Type B pancreatic cell (in vitro differentiated cells): ENCODE measurements at regions not wholly inside any gene's neighbourhood (a gene's known extent, or its start where the extent isn't known, plus 50 kb on each side); places are given as distances from the start of the nearest gene placed in this dataset.

ENCODE experiments used
- DNase-seq: peaks from one replicate; pipeline ENCODE4 v3.0.0; 2021; ENCODE audit warnings: mixed read lengths; ENCODE audit not compliant: unreplicated experiment; ENCODE audit errors: extremely low spot score
- H3K27ac Mint-ChIP-seq: 2 replicates; pipeline ENCODE4 v1.8.0; 2021; ENCODE audit warnings: mild to moderate bottlenecking, mixed read lengths
- H3K27me3 Mint-ChIP-seq: 2 replicates; pipeline ENCODE4 v1.8.0; 2021; ENCODE audit warnings: mixed read lengths
- H3K36me3 Mint-ChIP-seq: 2 replicates; pipeline ENCODE4 v1.8.0; 2021; ENCODE audit warnings: mixed read lengths
- H3K4me1 Mint-ChIP-seq: one replicate; pipeline ENCODE4 v1.8.0; 2021; ENCODE audit warnings: mixed read lengths; ENCODE audit not compliant: unreplicated experiment
- H3K4me3 Mint-ChIP-seq: 2 replicates; pipeline ENCODE4 v1.8.0; 2021; ENCODE audit warnings: mild to moderate bottlenecking, mixed read lengths
- H3K9me3 Mint-ChIP-seq: 2 replicates; pipeline ENCODE4 v1.8.0; 2021; ENCODE audit warnings: mixed read lengths
- TF ChIP-seq, protein P1 (sequence below): fragments of 200-600 bp; sonication (generic); conservative IDR thresholded peaks from 2 replicates; pipeline ENCODE4 v1.5.0; 2021; ENCODE audit warnings: antibody characterized with exemption, mild to moderate bottlenecking

GRCh38 chr18:38575023-38575422, 1009.4 kb upstream of the CELF4 start:
- no peaks in the 10 kb centered on the region for H3K4me1 Mint-ChIP-seq
- H3K36me3 Mint-ChIP-seq: no peaks in the 10 kb centered on the region
- TF ChIP-seq, protein P1, sequence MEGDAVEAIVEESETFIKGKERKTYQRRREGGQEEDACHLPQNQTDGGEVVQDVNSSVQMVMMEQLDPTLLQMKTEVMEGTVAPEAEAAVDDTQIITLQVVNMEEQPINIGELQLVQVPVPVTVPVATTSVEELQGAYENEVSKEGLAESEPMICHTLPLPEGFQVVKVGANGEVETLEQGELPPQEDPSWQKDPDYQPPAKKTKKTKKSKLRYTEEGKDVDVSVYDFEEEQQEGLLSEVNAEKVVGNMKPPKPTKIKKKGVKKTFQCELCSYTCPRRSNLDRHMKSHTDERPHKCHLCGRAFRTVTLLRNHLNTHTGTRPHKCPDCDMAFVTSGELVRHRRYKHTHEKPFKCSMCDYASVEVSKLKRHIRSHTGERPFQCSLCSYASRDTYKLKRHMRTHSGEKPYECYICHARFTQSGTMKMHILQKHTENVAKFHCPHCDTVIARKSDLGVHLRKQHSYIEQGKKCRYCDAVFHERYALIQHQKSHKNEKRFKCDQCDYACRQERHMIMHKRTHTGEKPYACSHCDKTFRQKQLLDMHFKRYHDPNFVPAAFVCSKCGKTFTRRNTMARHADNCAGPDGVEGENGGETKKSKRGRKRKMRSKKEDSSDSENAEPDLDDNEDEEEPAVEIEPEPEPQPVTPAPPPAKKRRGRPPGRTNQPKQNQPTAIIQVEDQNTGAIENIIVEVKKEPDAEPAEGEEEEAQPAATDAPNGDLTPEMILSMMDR: no peak
- no peak for DNase-seq
- no peaks in the 10 kb centered on the region for H3K27me3 Mint-ChIP-seq
- no peak overlapping the region for H3K27ac Mint-ChIP-seq
- peaks cover 4% of the 10 kb centered on the region for H3K9me3 Mint-ChIP-seq
- H3K4me3 Mint-ChIP-seq: no peak overlapping the region

GRCh38 chr18:38572554-38573111, 1007.0 kb upstream of the CELF4 start:
- TF ChIP-seq, protein P1: no peak
- H3K36me3 Mint-ChIP-seq: no peaks in the 10 kb centered on the region
- H3K4me1 Mint-ChIP-seq: no peaks in the 10 kb centered on the region
- H3K27ac Mint-ChIP-seq: no peak overlapping the region
- no peak for DNase-seq
- no peak overlapping the region for H3K4me3 Mint-ChIP-seq
- H3K9me3 Mint-ChIP-seq: peaks cover 4% of the 10 kb centered on the region
- no peaks in the 10 kb centered on the region for H3K27me3 Mint-ChIP-seq

DNA sequence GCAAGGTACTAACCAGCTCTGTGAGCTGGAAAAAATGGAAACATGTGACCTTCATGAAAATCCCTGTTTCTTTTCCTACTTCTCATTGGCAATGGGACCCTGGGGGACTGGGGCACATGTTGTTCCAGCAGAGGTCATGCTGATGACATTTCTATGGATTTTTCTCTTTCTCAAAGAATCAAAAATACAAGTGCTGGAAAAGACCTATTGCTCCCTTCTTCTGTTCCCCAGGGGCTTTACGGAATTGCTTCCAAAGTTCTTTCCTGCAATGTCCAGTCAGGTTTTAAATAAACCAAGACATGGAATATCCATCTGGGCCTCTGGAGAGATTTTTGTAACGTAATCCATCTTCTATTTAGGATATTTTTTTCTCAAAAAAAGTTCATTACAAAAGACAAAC, 1006.1 kb upstream of the CELF4 start:
- Mint-ChIP-seq H3K9me3 (peaks cover 4% of the 10 kb centered on the region), H3K27me3 (peaks cover 3% of the 10 kb centered on the region), H3K27ac (no peak overlapping the region), H3K4me3 (no peak overlapping the region), H3K36me3 (no peaks in the 10 kb centered on the region), H3K4me1 (no peaks in the 10 kb centered on the region)
- TF ChIP-seq, protein P1: no peak
- no peak for DNase-seq

DNA sequence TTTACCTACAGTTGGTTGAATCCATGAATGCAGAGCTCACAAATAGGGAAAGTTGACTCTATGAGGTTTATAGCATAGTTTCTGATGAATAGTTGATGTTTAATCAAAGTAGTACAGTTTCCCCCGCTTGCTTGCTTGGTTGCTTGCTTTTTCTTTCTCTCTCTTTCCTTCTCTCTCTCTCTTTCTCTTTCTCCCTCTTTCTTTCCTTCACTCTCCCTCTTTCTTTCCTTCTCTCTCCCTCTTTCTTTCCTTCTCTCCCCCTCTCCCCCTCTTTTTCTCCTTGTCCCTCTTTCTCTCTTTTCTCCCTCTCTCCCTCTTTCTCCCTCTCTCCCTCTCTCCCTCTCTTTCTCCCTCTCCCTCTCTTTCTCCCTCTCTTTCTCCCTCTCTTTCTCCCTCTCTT, 999.9 kb upstream of the CELF4 start:
- H3K27me3 Mint-ChIP-seq: peaks cover 3% of the 10 kb centered on the region
- H3K9me3 Mint-ChIP-seq: no peaks in the 10 kb centered on the region
- H3K36me3 Mint-ChIP-seq: no peaks in the 10 kb centered on the region
- no peak for DNase-seq
- no peak overlapping the region for H3K27ac Mint-ChIP-seq
- TF ChIP-seq, protein P1: no peak
- no peaks in the 10 kb centered on the region for H3K4me1 Mint-ChIP-seq
- no peak overlapping the region for H3K4me3 Mint-ChIP-seq

DNA sequence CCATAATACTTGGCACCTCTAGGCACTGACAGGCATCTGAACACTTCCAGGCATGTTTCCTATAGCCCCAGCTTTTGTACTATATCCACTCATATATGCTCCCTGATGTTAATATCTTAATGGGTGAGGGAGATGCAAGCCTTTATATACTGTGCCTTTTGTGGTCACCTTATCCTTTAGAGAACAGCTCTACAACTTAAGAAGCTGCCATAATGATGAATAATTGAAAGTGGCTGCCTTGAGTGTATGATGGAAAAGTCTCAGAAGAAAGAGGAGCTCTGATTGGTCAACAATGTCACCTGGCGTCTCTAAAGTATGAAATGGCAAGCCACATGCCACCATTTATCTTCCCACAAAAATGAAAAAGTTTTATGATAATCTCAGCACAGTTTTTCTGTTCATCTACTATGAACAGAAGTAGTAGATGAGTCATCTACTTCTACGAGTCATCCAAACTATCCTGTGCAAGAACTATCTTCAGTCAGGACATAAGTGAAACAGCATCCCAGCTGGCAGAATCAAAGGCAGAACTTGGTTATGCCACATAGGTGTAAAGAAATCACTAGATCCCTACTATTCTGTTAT, 997.9 kb upstream of the CELF4 start:
- TF ChIP-seq, protein P1: no peak
- no peaks in the 10 kb centered on the region for H3K9me3 Mint-ChIP-seq
- peaks cover 3% of the 10 kb centered on the region for H3K27me3 Mint-ChIP-seq
- H3K27ac Mint-ChIP-seq: no peak overlapping the region
- no peak overlapping the region for H3K4me3 Mint-ChIP-seq
- no peaks in the 10 kb centered on the region for H3K36me3 Mint-ChIP-seq
- no peaks in the 10 kb centered on the region for H3K4me1 Mint-ChIP-seq
- no peak for DNase-seq
